GM12892 (cell line): ENCODE measurements at regions not wholly inside any gene's neighbourhood (a gene's known extent, or its start where the extent isn't known, plus 50 kb on each side); places are given as distances from the start of the nearest gene placed in this dataset.

Source experiments
- POLR2A ChIP-seq: IDR thresholded peaks from 2 replicates; pipeline ENCODE4 v1.6.1; 2011; ENCODE audit warnings: low read depth, low read length, control low read depth
- POLR2AphosphoS5 ChIP-seq: IDR thresholded peaks from 2 replicates; pipeline ENCODE4 v1.6.1; 2011; ENCODE audit warnings: low read depth, low read length, control low read depth
- TAF1 ChIP-seq: IDR thresholded peaks from 2 replicates; pipeline ENCODE4 v1.6.1; 2011; ENCODE audit warnings: low read depth, mild to moderate bottlenecking, control low read depth, low read length, borderline replicate concordance

DNA sequence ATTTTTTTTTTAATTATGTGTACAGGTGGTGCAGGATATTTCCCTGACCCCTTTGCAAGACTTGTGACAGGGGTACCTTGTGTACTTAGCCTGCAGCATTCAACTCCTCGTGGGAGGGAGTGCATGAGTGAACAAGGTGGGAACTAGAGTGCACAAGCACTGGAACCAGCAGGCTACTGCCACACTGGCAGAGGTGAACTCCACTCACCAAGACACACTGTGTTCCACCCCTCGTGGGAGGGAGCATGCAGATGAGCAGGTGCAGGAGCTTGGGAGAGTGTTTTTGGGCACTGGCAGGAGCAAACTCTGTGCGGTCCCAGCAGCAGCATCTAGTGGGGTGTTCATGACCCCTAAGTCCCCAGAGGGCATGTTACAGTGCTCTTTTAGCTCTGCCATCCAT is 282.7 kb upstream of the PLET1 start:
- TF ChIP-seq POLR2AphosphoS5, result no peak
- no peak for TF ChIP-seq POLR2A
- TF ChIP-seq TAF1, result no peak
